ENCODE measurements at regions not wholly inside any gene's neighbourhood (a gene's known extent, or its start where the extent isn't known, plus 50 kb on each side); places are given as distances from the start of the nearest gene placed in this dataset.

DNA sequence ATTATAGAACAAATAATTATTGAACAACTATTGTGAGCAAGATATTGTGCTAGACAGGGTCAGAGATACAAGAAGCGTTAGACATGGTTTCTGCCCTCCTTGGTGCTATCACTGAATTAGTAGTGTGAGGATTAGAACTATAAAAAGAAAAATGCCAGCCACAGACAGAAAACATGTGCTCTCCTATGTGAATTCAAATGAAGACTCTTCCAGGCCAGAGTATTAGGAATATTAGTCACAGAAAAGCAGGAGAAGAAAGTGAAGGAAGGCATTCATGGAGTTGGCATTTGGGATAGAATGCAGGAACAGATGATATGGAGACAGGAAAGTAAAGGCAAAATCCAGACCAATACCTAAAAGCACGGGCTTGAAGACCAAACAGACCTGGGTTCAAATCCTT lies 179.6 kb upstream of the TENM3 start:
- TF ChIP-seq, protein P1, sequence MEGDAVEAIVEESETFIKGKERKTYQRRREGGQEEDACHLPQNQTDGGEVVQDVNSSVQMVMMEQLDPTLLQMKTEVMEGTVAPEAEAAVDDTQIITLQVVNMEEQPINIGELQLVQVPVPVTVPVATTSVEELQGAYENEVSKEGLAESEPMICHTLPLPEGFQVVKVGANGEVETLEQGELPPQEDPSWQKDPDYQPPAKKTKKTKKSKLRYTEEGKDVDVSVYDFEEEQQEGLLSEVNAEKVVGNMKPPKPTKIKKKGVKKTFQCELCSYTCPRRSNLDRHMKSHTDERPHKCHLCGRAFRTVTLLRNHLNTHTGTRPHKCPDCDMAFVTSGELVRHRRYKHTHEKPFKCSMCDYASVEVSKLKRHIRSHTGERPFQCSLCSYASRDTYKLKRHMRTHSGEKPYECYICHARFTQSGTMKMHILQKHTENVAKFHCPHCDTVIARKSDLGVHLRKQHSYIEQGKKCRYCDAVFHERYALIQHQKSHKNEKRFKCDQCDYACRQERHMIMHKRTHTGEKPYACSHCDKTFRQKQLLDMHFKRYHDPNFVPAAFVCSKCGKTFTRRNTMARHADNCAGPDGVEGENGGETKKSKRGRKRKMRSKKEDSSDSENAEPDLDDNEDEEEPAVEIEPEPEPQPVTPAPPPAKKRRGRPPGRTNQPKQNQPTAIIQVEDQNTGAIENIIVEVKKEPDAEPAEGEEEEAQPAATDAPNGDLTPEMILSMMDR (IDR thresholded peaks at IDR 0.05): no peak
- no peak for DNase-seq
- H3K9me3 ChIP-seq: no peaks in the 10 kb centered on the region
- H3K4me1 ChIP-seq: no peaks in the 10 kb centered on the region
- no peaks in the 10 kb centered on the region for H3K36me3 ChIP-seq
- ATAC-seq: no peak
- no peak overlapping the region for H3K4me3 ChIP-seq
- intact Hi-C loops (cut with DNase I): no loop called here
- H3K27me3 ChIP-seq: no peaks in the 10 kb centered on the region
- no peak overlapping the region for H3K27ac ChIP-seq

DNA sequence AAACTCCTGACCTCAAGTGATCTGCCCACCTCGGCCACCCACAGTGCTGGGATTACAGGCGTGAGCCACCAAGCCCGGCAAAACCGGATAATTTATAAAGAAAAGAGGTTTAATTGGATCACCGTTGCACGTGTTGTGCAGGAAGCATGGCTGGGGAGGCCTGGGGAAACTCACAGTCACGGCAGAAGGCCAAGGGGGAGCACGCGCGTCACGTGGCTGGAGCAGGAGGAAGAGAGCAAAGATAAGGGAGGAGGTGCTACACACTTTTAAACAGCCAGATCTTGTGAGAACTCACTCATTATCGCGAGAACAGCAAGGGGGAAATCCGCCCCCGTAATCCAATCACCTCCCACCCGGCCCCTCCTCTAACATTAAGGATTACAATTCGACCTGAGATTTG lies 177.9 kb upstream of the TENM3 start:
- Histone ChIP-seq H3K27ac (no peak overlapping the region), H3K9me3 (no peaks in the 10 kb centered on the region), H3K4me3 (no peak overlapping the region), H3K27me3 (no peaks in the 10 kb centered on the region), H3K36me3 (no peaks in the 10 kb centered on the region), H3K4me1 (no peaks in the 10 kb centered on the region)
- TF ChIP-seq, protein P1 (IDR thresholded peaks at IDR 0.05): no peak
- intact Hi-C loops (cut with DNase I): no loop called here
- DNase-seq (no peak), ATAC-seq (no peak)

DNA sequence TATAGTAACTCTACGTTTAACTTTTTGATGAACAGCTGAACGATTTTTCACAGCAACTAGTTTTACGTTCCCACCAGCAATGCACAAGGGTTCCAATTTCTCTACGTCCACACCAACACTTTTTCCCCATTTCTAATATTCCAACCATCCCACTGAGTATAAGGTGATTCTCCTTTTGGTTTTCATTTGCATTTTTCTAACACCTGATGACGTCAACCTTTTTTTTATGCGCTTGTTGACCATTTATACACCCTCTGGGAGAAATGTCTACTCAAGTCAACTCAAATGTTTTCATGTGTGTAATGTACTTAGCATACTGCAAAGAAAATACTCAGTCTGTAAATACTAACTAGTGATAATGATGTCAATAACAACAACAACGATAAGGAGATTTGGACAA lies 177.2 kb upstream of the TENM3 start:
- Histone ChIP-seq H3K9me3 (no peaks in the 10 kb centered on the region), H3K27ac (no peak overlapping the region), H3K36me3 (no peaks in the 10 kb centered on the region), H3K4me1 (no peaks in the 10 kb centered on the region), H3K4me3 (no peak overlapping the region), H3K27me3 (no peaks in the 10 kb centered on the region)
- no peak for DNase-seq
- no peak for ATAC-seq
- TF ChIP-seq, protein P1 (IDR thresholded peaks at IDR 0.05): no peak
- intact Hi-C loops (cut with DNase I): no loop called here

DNA sequence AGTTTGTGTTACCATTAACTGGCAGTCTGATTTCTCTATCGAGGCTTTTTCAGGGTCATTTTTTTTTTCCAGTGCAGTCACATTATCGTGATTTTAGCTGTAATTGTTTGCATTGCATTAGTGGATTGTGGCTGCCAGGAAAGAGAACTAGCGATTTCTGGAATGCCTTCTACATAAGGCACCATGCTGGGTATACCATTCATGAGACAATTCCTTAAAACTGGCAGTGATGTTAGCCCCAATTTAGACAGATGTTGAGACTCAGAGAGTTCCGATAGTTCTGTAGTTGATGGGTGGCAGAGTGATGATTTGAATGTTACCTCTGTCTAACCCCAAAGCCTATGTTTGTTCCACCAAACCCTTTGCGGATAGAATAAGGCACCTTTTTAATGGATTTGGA lies 175.4 kb upstream of the TENM3 start:
- no peak overlapping the region for H3K27ac ChIP-seq
- peaks cover 0 to 2% of the 10 kb centered on the region in 2 donors for H3K9me3 ChIP-seq
- H3K4me1 ChIP-seq: no peaks in the 10 kb centered on the region
- no peak for ATAC-seq
- H3K36me3 ChIP-seq: no peaks in the 10 kb centered on the region
- no peak for DNase-seq
- TF ChIP-seq, protein P1 (IDR thresholded peaks at IDR 0.05): no peak
- no peaks in the 10 kb centered on the region for H3K27me3 ChIP-seq
- intact Hi-C loops (cut with DNase I): no loop called here
- no peak overlapping the region for H3K4me3 ChIP-seq

DNA sequence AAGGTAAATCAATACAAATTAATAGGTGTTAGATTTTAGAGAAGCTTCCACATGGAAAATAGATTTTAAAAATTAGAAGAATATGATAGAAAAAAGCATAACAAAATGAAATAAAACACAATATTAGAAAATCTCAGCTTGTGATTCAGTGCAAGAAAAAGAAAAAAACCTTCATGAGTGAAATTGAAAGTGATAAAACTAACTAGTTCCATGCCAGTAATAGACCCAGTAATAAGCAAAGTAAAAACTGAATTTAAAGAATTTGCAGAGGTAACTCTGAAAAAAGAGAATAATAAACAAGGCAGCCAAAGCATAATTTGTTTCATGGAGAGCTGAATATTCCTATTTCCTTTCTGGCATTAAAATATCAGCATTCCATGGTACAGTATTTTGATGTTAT lies 174.3 kb upstream of the TENM3 start:
- intact Hi-C loops (cut with DNase I): no loop called here
- TF ChIP-seq, protein P1 (IDR thresholded peaks at IDR 0.05): no peak
- DNase-seq (no peak), ATAC-seq (no peak)
- H3K9me3 ChIP-seq: peaks cover 0 to 7% of the 10 kb centered on the region in 2 donors
- no peak overlapping the region for H3K4me3 ChIP-seq
- H3K4me1 ChIP-seq: no peaks in the 10 kb centered on the region
- no peaks in the 10 kb centered on the region for H3K27me3 ChIP-seq
- no peak overlapping the region for H3K27ac ChIP-seq
- no peaks in the 10 kb centered on the region for H3K36me3 ChIP-seq
